K562 (cell line): ENCODE measurements at regions not wholly inside any gene's neighbourhood (a gene's known extent, or its start where the extent isn't known, plus 50 kb on each side); places are given as distances from the start of the nearest gene placed in this dataset.

ENCODE experiments used
- CBFA2T3 ChIP-seq: fragments of 450-650 bp; IDR thresholded peaks from 2 replicates; pipeline ENCODE4 v1.6.1; 2017
- CHD7 ChIP-seq: fragments of 200-600 bp; sonication (generic); IDR thresholded peaks from one replicate; pipeline ENCODE4 v1.6.1; 2012; ENCODE audit warnings: mild to moderate bottlenecking, low read depth, low read length, inconsistent platforms
- DPF2 ChIP-seq: fragments of 450-650 bp; IDR thresholded peaks from 2 replicates; pipeline ENCODE4 v1.6.1; 2016
- E2F5 ChIP-seq: sonication (generic); formaldehyde crosslinking; IDR thresholded peaks from 2 replicates; pipeline ENCODE4 v1.8.0; 2022; ENCODE audit warnings: mild to moderate bottlenecking, missing genetic modification reagents
- MAZ ChIP-seq, 2 experiments: fragments of 450-650 bp in 1 of 2; sonication (generic) in 1 of 2; formaldehyde crosslinking; IDR thresholded peaks in 1 of 2; conservative IDR thresholded peaks in 1 of 2; 2 replicates each; pipeline versions ENCODE4 v1.4.0 to v1.5.0; 2020; ENCODE audit warnings: mild to moderate bottlenecking in 1 of 2, missing genetic modification reagents in 1 of 2
- PML ChIP-seq: IDR thresholded peaks from 2 replicates; pipeline ENCODE4 v1.6.1; 2012; ENCODE audit warnings: low read length, inconsistent platforms
- POLR2A ChIP-seq: fragments of 450-650 bp; conservative IDR thresholded peaks from 2 replicates; pipeline ENCODE4 v1.6.1; 2016
- RCOR1 ChIP-seq, 2 experiments: IDR thresholded peaks; 2 replicates each; pipeline ENCODE4 v1.6.1; 2012; ENCODE audit warnings: low read depth in 2 of 2, low read length in 2 of 2, borderline replicate concordance in 1 of 2, improper control_type of control experiment in 1 of 2
- TCF7 ChIP-seq: sonication (generic); IDR thresholded peaks from 2 replicates; pipeline ENCODE4 v1.6.1; 2016; ENCODE audit warnings: antibody characterized with exemption, borderline replicate concordance
- TFAM ChIP-seq: fragments of 250-450 bp; sonication (Bioruptor Pico); conservative IDR thresholded peaks from 2 replicates; pipeline ENCODE4 v1.5.0; 2021; ENCODE audit warnings: mild to moderate bottlenecking, moderate library complexity
- XRCC5 ChIP-seq: fragments of 200-400 bp; formaldehyde crosslinking; IDR thresholded peaks from 2 replicates; pipeline ENCODE4 v1.6.1; 2017; ENCODE audit warnings: low read depth, mild to moderate bottlenecking, low read length
- ZNF76 ChIP-seq: fragments of 250-450 bp; sonication (Bioruptor Pico); IDR thresholded peaks from 2 replicates; pipeline ENCODE4 v1.4.0; 2020; ENCODE audit warnings: mild to moderate bottlenecking, moderate library complexity, borderline replicate concordance

- TF ChIP-seq TFAM (CRISPR knock-in tag) (no peak), RCOR1 (IDR thresholded peaks at IDR 0.05; ENCODE audit: borderline replicate concordance in 1 of 2, low read depth in 2 of 2, low read length in 2 of 2) (no peak), ZNF76 (CRISPR knock-in tag) (no peak), MAZ (CRISPR knock-in tag; conservative IDR thresholded peaks at IDR 0.05 in 1 of 2, IDR thresholded peaks at IDR 0.05 in 1 of 2) (no peak), XRCC5 (no peak), POLR2A (no peak), E2F5 (CRISPR knock-in tag) (no peak), CBFA2T3 (no peak), PML (no peak), TCF7 (no peak), CHD7 (no peak), DPF2 (no peak)
- TF ChIP-seq, all 486 proteins: peak for 0
These were observed 266.7 kb upstream of the SMARCA2 start (continued) for GRCh38 chr9:1748407-1748806.
